ENCODE measurements at regions not wholly inside any gene's neighbourhood (a gene's known extent, or its start where the extent isn't known, plus 50 kb on each side); places are given as distances from the start of the nearest gene placed in this dataset.

DNA sequence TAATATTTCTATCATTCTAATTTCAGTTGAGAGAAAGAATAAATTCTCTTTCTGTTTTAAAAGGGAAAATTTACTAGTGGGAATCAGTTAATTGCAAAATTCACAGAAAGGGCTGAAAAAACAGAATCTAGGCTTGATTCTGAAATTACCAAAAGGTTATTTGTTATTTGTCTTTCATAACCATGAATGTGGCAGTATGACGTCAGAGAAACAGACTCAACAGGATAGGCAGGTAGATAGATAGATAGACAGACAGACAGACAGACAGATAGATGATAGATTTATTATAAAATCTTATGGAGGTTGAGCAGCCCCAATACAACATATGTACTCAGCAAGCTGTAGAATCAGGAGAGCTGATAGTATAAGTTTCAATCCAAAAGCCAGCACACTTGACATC, 311.0 kb downstream of the ADAM29 start:
- TF ChIP-seq, protein P1, sequence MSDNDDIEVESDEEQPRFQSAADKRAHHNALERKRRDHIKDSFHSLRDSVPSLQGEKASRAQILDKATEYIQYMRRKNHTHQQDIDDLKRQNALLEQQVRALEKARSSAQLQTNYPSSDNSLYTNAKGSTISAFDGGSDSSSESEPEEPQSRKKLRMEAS (CRISPR knock-in tag; IDR thresholded peaks at IDR 0.05), result no peak
- no peak for TF ChIP-seq TCF7 (CRISPR knock-in tag; IDR thresholded peaks at IDR 0.05; ENCODE audit: low read depth)
- no peak for TF ChIP-seq FOXK1 (CRISPR knock-in tag; IDR thresholded peaks at IDR 0.05)
- TF ChIP-seq, protein P2, sequence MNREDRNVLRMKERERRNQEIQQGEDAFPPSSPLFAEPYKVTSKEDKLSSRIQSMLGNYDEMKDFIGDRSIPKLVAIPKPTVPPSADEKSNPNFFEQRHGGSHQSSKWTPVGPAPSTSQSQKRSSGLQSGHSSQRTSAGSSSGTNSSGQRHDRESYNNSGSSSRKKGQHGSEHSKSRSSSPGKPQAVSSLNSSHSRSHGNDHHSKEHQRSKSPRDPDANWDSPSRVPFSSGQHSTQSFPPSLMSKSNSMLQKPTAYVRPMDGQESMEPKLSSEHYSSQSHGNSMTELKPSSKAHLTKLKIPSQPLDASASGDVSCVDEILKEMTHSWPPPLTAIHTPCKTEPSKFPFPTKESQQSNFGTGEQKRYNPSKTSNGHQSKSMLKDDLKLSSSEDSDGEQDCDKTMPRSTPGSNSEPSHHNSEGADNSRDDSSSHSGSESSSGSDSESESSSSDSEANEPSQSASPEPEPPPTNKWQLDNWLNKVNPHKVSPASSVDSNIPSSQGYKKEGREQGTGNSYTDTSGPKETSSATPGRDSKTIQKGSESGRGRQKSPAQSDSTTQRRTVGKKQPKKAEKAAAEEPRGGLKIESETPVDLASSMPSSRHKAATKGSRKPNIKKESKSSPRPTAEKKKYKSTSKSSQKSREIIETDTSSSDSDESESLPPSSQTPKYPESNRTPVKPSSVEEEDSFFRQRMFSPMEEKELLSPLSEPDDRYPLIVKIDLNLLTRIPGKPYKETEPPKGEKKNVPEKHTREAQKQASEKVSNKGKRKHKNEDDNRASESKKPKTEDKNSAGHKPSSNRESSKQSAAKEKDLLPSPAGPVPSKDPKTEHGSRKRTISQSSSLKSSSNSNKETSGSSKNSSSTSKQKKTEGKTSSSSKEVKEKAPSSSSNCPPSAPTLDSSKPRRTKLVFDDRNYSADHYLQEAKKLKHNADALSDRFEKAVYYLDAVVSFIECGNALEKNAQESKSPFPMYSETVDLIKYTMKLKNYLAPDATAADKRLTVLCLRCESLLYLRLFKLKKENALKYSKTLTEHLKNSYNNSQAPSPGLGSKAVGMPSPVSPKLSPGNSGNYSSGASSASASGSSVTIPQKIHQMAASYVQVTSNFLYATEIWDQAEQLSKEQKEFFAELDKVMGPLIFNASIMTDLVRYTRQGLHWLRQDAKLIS (CRISPR knock-in tag; IDR thresholded peaks at IDR 0.05; ENCODE audit: borderline replicate concordance), result no peak
- TF ChIP-seq, protein P3, sequence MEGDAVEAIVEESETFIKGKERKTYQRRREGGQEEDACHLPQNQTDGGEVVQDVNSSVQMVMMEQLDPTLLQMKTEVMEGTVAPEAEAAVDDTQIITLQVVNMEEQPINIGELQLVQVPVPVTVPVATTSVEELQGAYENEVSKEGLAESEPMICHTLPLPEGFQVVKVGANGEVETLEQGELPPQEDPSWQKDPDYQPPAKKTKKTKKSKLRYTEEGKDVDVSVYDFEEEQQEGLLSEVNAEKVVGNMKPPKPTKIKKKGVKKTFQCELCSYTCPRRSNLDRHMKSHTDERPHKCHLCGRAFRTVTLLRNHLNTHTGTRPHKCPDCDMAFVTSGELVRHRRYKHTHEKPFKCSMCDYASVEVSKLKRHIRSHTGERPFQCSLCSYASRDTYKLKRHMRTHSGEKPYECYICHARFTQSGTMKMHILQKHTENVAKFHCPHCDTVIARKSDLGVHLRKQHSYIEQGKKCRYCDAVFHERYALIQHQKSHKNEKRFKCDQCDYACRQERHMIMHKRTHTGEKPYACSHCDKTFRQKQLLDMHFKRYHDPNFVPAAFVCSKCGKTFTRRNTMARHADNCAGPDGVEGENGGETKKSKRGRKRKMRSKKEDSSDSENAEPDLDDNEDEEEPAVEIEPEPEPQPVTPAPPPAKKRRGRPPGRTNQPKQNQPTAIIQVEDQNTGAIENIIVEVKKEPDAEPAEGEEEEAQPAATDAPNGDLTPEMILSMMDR (IDR thresholded peaks at IDR 0.05), result no peak
- TF ChIP-seq JUN (CRISPR knock-in tag; IDR thresholded peaks at IDR 0.05), result no peak
- TF ChIP-seq, protein P4, sequence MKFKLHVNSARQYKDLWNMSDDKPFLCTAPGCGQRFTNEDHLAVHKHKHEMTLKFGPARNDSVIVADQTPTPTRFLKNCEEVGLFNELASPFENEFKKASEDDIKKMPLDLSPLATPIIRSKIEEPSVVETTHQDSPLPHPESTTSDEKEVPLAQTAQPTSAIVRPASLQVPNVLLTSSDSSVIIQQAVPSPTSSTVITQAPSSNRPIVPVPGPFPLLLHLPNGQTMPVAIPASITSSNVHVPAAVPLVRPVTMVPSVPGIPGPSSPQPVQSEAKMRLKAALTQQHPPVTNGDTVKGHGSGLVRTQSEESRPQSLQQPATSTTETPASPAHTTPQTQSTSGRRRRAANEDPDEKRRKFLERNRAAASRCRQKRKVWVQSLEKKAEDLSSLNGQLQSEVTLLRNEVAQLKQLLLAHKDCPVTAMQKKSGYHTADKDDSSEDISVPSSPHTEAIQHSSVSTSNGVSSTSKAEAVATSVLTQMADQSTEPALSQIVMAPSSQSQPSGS (CRISPR knock-in tag; IDR thresholded peaks at IDR 0.05; ENCODE audit: borderline replicate concordance, low read depth), result no peak
- TF ChIP-seq SMAD3 (CRISPR knock-in tag; IDR thresholded peaks at IDR 0.05; ENCODE audit: borderline replicate concordance), result no peak
- TF ChIP-seq SP1 (CRISPR knock-in tag; conservative IDR thresholded peaks at IDR 0.05), result no peak
- no peak for TF ChIP-seq IRF2 (CRISPR knock-in tag; IDR thresholded peaks at IDR 0.05; ENCODE audit: borderline replicate concordance, low read depth)
- TF ChIP-seq, protein P5, sequence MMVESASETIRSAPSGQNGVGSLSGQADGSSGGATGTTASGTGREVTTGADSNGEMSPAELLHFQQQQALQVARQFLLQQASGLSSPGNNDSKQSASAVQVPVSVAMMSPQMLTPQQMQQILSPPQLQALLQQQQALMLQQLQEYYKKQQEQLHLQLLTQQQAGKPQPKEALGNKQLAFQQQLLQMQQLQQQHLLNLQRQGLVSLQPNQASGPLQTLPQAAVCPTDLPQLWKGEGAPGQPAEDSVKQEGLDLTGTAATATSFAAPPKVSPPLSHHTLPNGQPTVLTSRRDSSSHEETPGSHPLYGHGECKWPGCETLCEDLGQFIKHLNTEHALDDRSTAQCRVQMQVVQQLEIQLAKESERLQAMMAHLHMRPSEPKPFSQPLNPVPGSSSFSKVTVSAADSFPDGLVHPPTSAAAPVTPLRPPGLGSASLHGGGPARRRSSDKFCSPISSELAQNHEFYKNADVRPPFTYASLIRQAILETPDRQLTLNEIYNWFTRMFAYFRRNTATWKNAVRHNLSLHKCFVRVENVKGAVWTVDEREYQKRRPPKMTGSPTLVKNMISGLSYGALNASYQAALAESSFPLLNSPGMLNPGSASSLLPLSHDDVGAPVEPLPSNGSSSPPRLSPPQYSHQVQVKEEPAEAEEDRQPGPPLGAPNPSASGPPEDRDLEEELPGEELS (CRISPR knock-in tag; IDR thresholded peaks at IDR 0.05), result no peak
- TF ChIP-seq, protein P6, sequence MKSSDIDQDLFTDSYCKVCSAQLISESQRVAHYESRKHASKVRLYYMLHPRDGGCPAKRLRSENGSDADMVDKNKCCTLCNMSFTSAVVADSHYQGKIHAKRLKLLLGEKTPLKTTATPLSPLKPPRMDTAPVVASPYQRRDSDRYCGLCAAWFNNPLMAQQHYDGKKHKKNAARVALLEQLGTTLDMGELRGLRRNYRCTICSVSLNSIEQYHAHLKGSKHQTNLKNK (CRISPR knock-in tag; IDR thresholded peaks at IDR 0.05), result no peak

Data from WTC11 (cell line).